ENCODE measurements at regions not wholly inside any gene's neighbourhood (a gene's known extent, or its start where the extent isn't known, plus 50 kb on each side); places are given as distances from the start of the nearest gene placed in this dataset.

DNA sequence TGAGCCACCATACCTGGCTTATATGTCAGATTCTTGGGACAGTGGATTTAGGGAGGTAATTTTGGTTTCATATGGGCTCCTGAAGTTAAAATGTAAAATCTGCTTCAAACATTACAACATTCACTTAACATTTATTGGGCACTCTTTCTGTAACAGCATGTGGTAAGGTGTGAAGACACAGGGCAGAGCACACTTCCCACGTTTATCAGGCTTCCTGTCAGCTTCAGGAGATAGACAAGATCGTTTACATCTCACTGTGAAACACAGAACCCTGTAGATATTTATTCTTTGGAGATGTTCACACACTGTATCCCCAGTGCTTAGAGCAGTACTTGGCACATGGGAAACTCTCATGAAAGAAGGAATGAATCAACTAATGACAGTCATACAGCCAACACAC lies 426.0 kb upstream of the RARB start:
- TF ChIP-seq, protein P1, sequence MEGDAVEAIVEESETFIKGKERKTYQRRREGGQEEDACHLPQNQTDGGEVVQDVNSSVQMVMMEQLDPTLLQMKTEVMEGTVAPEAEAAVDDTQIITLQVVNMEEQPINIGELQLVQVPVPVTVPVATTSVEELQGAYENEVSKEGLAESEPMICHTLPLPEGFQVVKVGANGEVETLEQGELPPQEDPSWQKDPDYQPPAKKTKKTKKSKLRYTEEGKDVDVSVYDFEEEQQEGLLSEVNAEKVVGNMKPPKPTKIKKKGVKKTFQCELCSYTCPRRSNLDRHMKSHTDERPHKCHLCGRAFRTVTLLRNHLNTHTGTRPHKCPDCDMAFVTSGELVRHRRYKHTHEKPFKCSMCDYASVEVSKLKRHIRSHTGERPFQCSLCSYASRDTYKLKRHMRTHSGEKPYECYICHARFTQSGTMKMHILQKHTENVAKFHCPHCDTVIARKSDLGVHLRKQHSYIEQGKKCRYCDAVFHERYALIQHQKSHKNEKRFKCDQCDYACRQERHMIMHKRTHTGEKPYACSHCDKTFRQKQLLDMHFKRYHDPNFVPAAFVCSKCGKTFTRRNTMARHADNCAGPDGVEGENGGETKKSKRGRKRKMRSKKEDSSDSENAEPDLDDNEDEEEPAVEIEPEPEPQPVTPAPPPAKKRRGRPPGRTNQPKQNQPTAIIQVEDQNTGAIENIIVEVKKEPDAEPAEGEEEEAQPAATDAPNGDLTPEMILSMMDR (IDR thresholded peaks at IDR 0.05) = no peak
- no peak for TF ChIP-seq POLR2A (IDR thresholded peaks at IDR 0.05)
